GM19372 (cell line): ENCODE measurements at regions not wholly inside any gene's neighbourhood (a gene's known extent, or its start where the extent isn't known, plus 50 kb on each side); places are given as distances from the start of the nearest gene placed in this dataset.

Experiments used
- ATAC-seq: cut with Tn5 transposase; IDR thresholded peaks from one replicate; pipeline ENCODE4 v1.9.1; 2021; ENCODE audit warnings: mild to moderate bottlenecking, low read depth, moderate library complexity; ENCODE audit not compliant: unreplicated experiment

- ATAC-seq, result no peak
These were observed 190.0 kb downstream of the C16orf95 start for GRCh38 chr16:87127061-87127765.

- no peak for ATAC-seq
These were observed 189.4 kb downstream of the C16orf95 start for GRCh38 chr16:87127766-87128147.

- no peak for ATAC-seq
These were observed 187.4 kb downstream of the C16orf95 start for GRCh38 chr16:87129771-87130170.

GRCh38 chr16:87131061-87131995, 185.9 kb downstream of the C16orf95 start:
- no peak for ATAC-seq

GRCh38 chr16:87131996-87132345, 185.2 kb downstream of the C16orf95 start:
- no peak for ATAC-seq

- no peak for ATAC-seq
These were observed 184.7 kb downstream of the C16orf95 start for GRCh38 chr16:87132361-87133014.

- ATAC-seq, result no peak
These were observed 183.9 kb downstream of the C16orf95 start for GRCh38 chr16:87133112-87133850.

- no peak for ATAC-seq
These were observed 183.1 kb downstream of the C16orf95 start for GRCh38 chr16:87133966-87134627.

GRCh38 chr16:87134628-87134995, 182.6 kb downstream of the C16orf95 start:
- ATAC-seq, result no peak

- no peak for ATAC-seq
These were observed 181.8 kb downstream of the C16orf95 start for GRCh38 chr16:87135246-87136030.

- no peak for ATAC-seq
These were observed 178.9 kb downstream of the C16orf95 start for GRCh38 chr16:87138316-87138715.

- no peak for ATAC-seq
These were observed 178.4 kb downstream of the C16orf95 start for GRCh38 chr16:87138738-87139267.

GRCh38 chr16:87140211-87141200, 176.7 kb downstream of the C16orf95 start:
- ATAC-seq, result no peak

GRCh38 chr16:87141402-87141801, 175.8 kb downstream of the C16orf95 start:
- ATAC-seq, result no peak

GRCh38 chr16:87143661-87144121, 173.5 kb downstream of the C16orf95 start:
- ATAC-seq, result no peak

- ATAC-seq, result no peak
These were observed 173.0 kb downstream of the C16orf95 start for GRCh38 chr16:87144232-87144631.
